ENCODE measurements at regions not wholly inside any gene's neighbourhood (a gene's known extent, or its start where the extent isn't known, plus 50 kb on each side); places are given as distances from the start of the nearest gene placed in this dataset.
"Not testable (repeated sequence)": the region's sequence is repeated elsewhere in the genome, so short reads cannot be mapped to it uniquely, and the experiment has no call there.

GRCh38 chr17:65291301-65291700, 154.1 kb downstream of the RGS9 start:
- not testable (repeated sequence) for H3K4me3 ChIP-seq (ENCODE audit: low read depth, low read length); H3K27ac ChIP-seq (ENCODE audit: low read depth, low read length)
- WGBS (ENCODE audit: insufficient coverage) = 96% methylated on average over 4 of the region's 7 CpGs

GRCh38 chr17:65290616-65291015, 153.4 kb downstream of the RGS9 start:
- no peaks in the 10 kb centered on the region for H3K36me3 ChIP-seq (ENCODE audit: control insufficient read depth, insufficient read depth, low read length)

More at GRCh38 chr17:65291301-65291700, 154.1 kb downstream of the RGS9 start:
- peaks cover 13% of the 10 kb centered on the region for H3K4me1 ChIP-seq (ENCODE audit: control insufficient read depth, insufficient read depth, low read length)
- not testable (repeated sequence) for H3K27me3 ChIP-seq (ENCODE audit: control insufficient read depth, insufficient read depth, low read length); H3K9me3 ChIP-seq (ENCODE audit: control insufficient read depth, insufficient read depth, low read length); DNase-seq (ENCODE audit: low read depth in 4 of 6, low spot score in 6 of 6); H3K36me3 ChIP-seq (ENCODE audit: control insufficient read depth, insufficient read depth, low read length)

GRCh38 chr17:65290056-65290455, 152.9 kb downstream of the RGS9 start:
- Histone ChIP-seq H3K27me3 (ENCODE audit: control insufficient read depth, insufficient read depth, low read length) (no peaks in the 10 kb centered on the region), H3K36me3 (ENCODE audit: control insufficient read depth, insufficient read depth, low read length) (no peaks in the 10 kb centered on the region), H3K4me1 (ENCODE audit: control insufficient read depth, insufficient read depth, low read length) (peaks cover 13% of the 10 kb centered on the region), H3K4me3 (ENCODE audit: low read depth, low read length) (no peak overlapping the region), H3K9me3 (ENCODE audit: control insufficient read depth, insufficient read depth, low read length) (no peaks in the 10 kb centered on the region), H3K27ac (ENCODE audit: low read depth, low read length) (no peak overlapping the region)
- DNase-seq (ENCODE audit: low read depth in 4 of 6, low spot score in 6 of 6) = no peak
- WGBS (ENCODE audit: insufficient coverage) = no CpG with 5 or more reads among the region's 1 CpG

More at GRCh38 chr17:65290616-65291015, 153.4 kb downstream of the RGS9 start:
- H3K9me3 ChIP-seq (ENCODE audit: control insufficient read depth, insufficient read depth, low read length) = no peaks in the 10 kb centered on the region
- H3K27ac ChIP-seq (ENCODE audit: low read depth, low read length) = no peak overlapping the region
- DNase-seq (ENCODE audit: low read depth in 4 of 6, low spot score in 6 of 6) = no peak
- H3K4me1 ChIP-seq (ENCODE audit: control insufficient read depth, insufficient read depth, low read length) = peaks cover 13% of the 10 kb centered on the region
- no peaks in the 10 kb centered on the region for H3K27me3 ChIP-seq (ENCODE audit: control insufficient read depth, insufficient read depth, low read length)
- no peak overlapping the region for H3K4me3 ChIP-seq (ENCODE audit: low read depth, low read length)
- WGBS (ENCODE audit: insufficient coverage) = 97% methylated on average over 5 of the region's 8 CpGs

- peak in 1 of 6 donors; percentile 25 for DNase-seq (ENCODE audit: low read depth in 4 of 6, low spot score in 6 of 6)
- no peaks in the 10 kb centered on the region for H3K4me1 ChIP-seq (ENCODE audit: control insufficient read depth, insufficient read depth, low read length)
- H3K27ac ChIP-seq (ENCODE audit: low read depth, low read length) = no peak overlapping the region
- no peaks in the 10 kb centered on the region for H3K27me3 ChIP-seq (ENCODE audit: control insufficient read depth, insufficient read depth, low read length)
- H3K9me3 ChIP-seq (ENCODE audit: control insufficient read depth, insufficient read depth, low read length) = no peaks in the 10 kb centered on the region
- H3K4me3 ChIP-seq (ENCODE audit: low read depth, low read length) = no peak overlapping the region
- no peaks in the 10 kb centered on the region for H3K36me3 ChIP-seq (ENCODE audit: control insufficient read depth, insufficient read depth, low read length)
- WGBS (ENCODE audit: insufficient coverage) = 69% methylated on average over 3 of the region's 4 CpGs
Observed at GRCh38 chr17:65287040-65287439, 149.9 kb downstream of the RGS9 start.

- Histone ChIP-seq H3K36me3 (ENCODE audit: control insufficient read depth, insufficient read depth, low read length) (no peaks in the 10 kb centered on the region), H3K4me1 (ENCODE audit: control insufficient read depth, insufficient read depth, low read length) (peaks cover 3% of the 10 kb centered on the region)
- WGBS (ENCODE audit: insufficient coverage) = 89% methylated on average over 5 of the region's 7 CpGs
Observed at GRCh38 chr17:65283704-65284103, 146.5 kb downstream of the RGS9 start.

GRCh38 chr17:65279456-65279855, 142.3 kb downstream of the RGS9 start:
- Histone ChIP-seq H3K4me1 (ENCODE audit: control insufficient read depth, insufficient read depth, low read length) (peaks cover 10% of the 10 kb centered on the region), H3K36me3 (ENCODE audit: control insufficient read depth, insufficient read depth, low read length) (no peaks in the 10 kb centered on the region), H3K27ac (ENCODE audit: low read depth, low read length) (no peak overlapping the region), H3K9me3 (ENCODE audit: control insufficient read depth, insufficient read depth, low read length) (no peaks in the 10 kb centered on the region), H3K4me3 (ENCODE audit: low read depth, low read length) (no peak overlapping the region), H3K27me3 (ENCODE audit: control insufficient read depth, insufficient read depth, low read length) (no peaks in the 10 kb centered on the region)
- DNase-seq (ENCODE audit: low read depth in 4 of 6, low spot score in 6 of 6) = no peak
- 100% methylated on average over 1 of the region's 2 CpGs for WGBS (ENCODE audit: insufficient coverage)

More at GRCh38 chr17:65283704-65284103, 146.5 kb downstream of the RGS9 start:
- H3K27me3 ChIP-seq (ENCODE audit: control insufficient read depth, insufficient read depth, low read length) = no peaks in the 10 kb centered on the region
- no peak for DNase-seq (ENCODE audit: low read depth in 4 of 6, low spot score in 6 of 6)
- H3K27ac ChIP-seq (ENCODE audit: low read depth, low read length) = no peak overlapping the region
- H3K9me3 ChIP-seq (ENCODE audit: control insufficient read depth, insufficient read depth, low read length) = no peaks in the 10 kb centered on the region
- H3K4me3 ChIP-seq (ENCODE audit: low read depth, low read length) = no peak overlapping the region

GRCh38 chr17:65278820-65279184, 141.6 kb downstream of the RGS9 start:
- no peak overlapping the region for H3K27ac ChIP-seq (ENCODE audit: low read depth, low read length)
- peaks cover 10% of the 10 kb centered on the region for H3K4me1 ChIP-seq (ENCODE audit: control insufficient read depth, insufficient read depth, low read length)
- WGBS (ENCODE audit: insufficient coverage) = 64% methylated on average over 9 of the region's 10 CpGs

GRCh38 chr17:65278050-65278819, 141.1 kb downstream of the RGS9 start:
- no peak overlapping the region for H3K4me3 ChIP-seq (ENCODE audit: low read depth, low read length)
- DNase-seq (ENCODE audit: low read depth in 4 of 6, low spot score in 6 of 6) = peak in 2 of 6 donors; percentile 78 to 81
- H3K36me3 ChIP-seq (ENCODE audit: control insufficient read depth, insufficient read depth, low read length) = no peaks in the 10 kb centered on the region
- H3K9me3 ChIP-seq (ENCODE audit: control insufficient read depth, insufficient read depth, low read length) = no peaks in the 10 kb centered on the region
- 18% methylated on average over 9 of the region's 12 CpGs for whole genome bisulfite sequencing (ENCODE audit: insufficient coverage)
- peak overlapping the region; percentile 61 for H3K27ac ChIP-seq (ENCODE audit: low read depth, low read length)
- H3K4me1 ChIP-seq (ENCODE audit: control insufficient read depth, insufficient read depth, low read length) = peaks cover 10% of the 10 kb centered on the region
- no peaks in the 10 kb centered on the region for H3K27me3 ChIP-seq (ENCODE audit: control insufficient read depth, insufficient read depth, low read length)

More at GRCh38 chr17:65278820-65279184, 141.6 kb downstream of the RGS9 start:
- Histone ChIP-seq H3K4me3 (ENCODE audit: low read depth, low read length) (no peak overlapping the region), H3K36me3 (ENCODE audit: control insufficient read depth, insufficient read depth, low read length) (no peaks in the 10 kb centered on the region), H3K27me3 (ENCODE audit: control insufficient read depth, insufficient read depth, low read length) (no peaks in the 10 kb centered on the region), H3K9me3 (ENCODE audit: control insufficient read depth, insufficient read depth, low read length) (no peaks in the 10 kb centered on the region)
- DNase-seq (ENCODE audit: low read depth in 4 of 6, low spot score in 6 of 6) = no peak

DNA sequence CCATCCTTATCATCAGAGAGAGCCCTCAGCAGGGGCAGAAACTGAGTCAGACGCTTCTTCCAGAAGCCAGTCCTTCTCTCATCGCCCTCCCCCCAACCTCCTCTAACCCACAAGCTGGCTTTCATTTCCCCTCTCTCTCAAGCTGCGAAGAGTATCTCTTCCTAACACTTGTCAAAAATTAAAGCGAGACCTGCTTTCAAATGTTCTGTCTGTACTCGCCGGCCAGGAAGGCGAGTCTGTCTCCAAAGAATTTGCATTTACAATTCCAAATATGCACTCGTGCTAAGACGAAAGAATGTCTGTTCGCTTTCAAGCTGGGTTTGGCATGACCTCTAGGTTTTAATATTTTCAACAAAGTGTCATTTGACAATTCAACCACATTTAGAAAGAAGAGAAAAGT, 140.4 kb downstream of the RGS9 start:
- peak overlapping the region; percentile 61 for H3K27ac ChIP-seq (ENCODE audit: low read depth, low read length)
- peaks cover 10% of the 10 kb centered on the region for H3K4me1 ChIP-seq (ENCODE audit: control insufficient read depth, insufficient read depth, low read length)
- WGBS (ENCODE audit: insufficient coverage) = 53% methylated on average over 7 of the region's 10 CpGs
- H3K27me3 ChIP-seq (ENCODE audit: control insufficient read depth, insufficient read depth, low read length) = no peaks in the 10 kb centered on the region
- no peak overlapping the region for H3K4me3 ChIP-seq (ENCODE audit: low read depth, low read length)
- no peaks in the 10 kb centered on the region for H3K36me3 ChIP-seq (ENCODE audit: control insufficient read depth, insufficient read depth, low read length)
- DNase-seq (ENCODE audit: low read depth in 4 of 6, low spot score in 6 of 6) = peak in 1 of 6 donors; percentile 82
- H3K9me3 ChIP-seq (ENCODE audit: control insufficient read depth, insufficient read depth, low read length) = no peaks in the 10 kb centered on the region

All from spinal cord (tissue), 9 donors.